Vagina (tissue), 2 donors: ENCODE measurements at regions not wholly inside any gene's neighbourhood (a gene's known extent, or its start where the extent isn't known, plus 50 kb on each side); places are given as distances from the start of the nearest gene placed in this dataset.
"Not testable (repeated sequence)": the region's sequence is repeated elsewhere in the genome, so short reads cannot be mapped to it uniquely, and the experiment has no call there.

ENCODE experiments used
- CTCF ChIP-seq, 3 experiments: fragments of 450-650 bp in 2 of 3; fragments of 200-600 bp in 1 of 3; sonication (generic) in 1 of 3; IDR thresholded peaks; one replicate each; pipeline ENCODE4 v1.5.1; 2017 to 2019; ENCODE audit warnings: antibody characterized with exemption in 3 of 3, mild to moderate bottlenecking in 2 of 3, moderate library complexity in 2 of 3
- POLR2A ChIP-seq, 2 donors: fragments of 450-650 bp; IDR thresholded peaks; one replicate each; pipeline ENCODE4 v1.6.1; 2017; ENCODE audit warnings: antibody characterized with exemption in 2 of 2, mild to moderate bottlenecking in 2 of 2, moderate library complexity in 2 of 2

GRCh38 chr4:97101171-97101570, 1042.1 kb downstream of the STPG2 start:
- TF ChIP-seq CTCF, POLR2A (IDR thresholded peaks at IDR 0.05): not testable (repeated sequence)
